GM21717 (cell line): ENCODE measurements at regions not wholly inside any gene's neighbourhood (a gene's known extent, or its start where the extent isn't known, plus 50 kb on each side); places are given as distances from the start of the nearest gene placed in this dataset.

ENCODE experiments used
- ATAC-seq: cut with Tn5 transposase; IDR thresholded peaks from one replicate; pipeline ENCODE4 v1.9.1; 2021; ENCODE audit warnings: mild to moderate bottlenecking, moderate library complexity; ENCODE audit not compliant: unreplicated experiment

DNA sequence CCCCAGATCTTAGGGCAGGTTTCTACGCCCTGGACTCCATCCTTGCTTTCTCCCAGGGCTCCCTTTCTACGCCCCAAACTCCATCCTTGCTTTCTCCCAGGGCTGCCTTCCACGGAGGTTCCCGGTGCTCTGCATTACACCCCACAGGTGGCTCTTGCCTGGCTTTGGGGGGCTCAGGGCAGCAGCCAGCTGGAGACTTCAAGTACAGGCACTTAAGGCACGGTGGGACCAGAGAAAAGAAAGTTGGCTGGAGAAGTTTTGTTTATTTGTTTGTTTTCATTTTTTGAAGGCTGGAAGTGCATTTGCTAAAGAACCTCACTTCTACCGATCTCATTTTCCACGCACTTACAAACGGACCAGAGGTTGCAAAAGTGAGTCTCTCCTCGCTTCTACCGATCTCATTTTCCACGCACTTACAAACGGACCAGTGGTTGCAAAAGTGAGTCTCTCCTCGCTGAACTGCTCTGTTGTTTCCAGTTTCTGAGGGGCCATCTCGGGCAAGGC lies 103.8 kb upstream of the MED13L start:
- ATAC-seq = no peak

DNA sequence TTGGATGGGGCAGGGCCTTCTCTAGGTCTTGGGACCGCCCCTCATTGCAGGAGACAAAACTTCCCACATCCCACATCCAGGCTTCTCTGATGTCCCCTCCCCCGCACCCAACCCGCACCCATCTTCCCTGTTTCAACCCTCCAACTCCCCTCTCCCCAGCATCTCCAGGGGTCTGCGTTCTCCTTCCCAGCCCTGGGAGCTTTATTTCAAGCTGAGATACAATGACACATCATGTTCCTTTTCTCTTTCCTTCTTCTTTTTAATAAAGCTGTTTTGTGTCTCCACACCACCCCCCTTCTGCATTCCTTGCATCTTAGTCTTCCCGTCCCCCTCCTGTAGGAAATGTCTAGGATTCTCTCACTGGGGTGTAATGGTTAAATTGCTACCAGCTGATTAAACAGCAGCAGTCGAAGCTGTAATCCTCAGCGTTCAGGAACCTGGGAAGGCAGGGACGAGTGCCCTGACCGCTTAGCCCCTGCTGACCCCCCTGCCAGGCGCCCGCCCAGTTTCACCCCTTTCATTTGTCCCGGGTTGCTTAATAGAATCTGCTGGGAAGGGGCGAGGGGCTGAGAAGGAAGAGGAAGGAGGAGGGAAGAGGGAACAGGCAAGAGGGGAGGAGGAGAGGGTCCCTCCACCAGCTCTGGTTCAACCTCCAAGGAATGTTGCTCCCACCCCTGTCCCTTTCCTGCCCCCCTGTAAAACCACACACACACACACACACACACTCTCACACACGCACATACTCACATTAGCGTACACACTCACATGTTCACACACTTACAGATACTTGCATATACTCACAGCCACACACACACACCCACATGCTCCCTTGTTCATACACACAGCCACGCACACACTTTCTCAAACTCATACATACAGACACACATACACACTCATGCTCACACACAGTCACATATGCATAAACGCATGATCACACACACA lies 104.5 kb upstream of the MED13L start:
- no peak for ATAC-seq

DNA sequence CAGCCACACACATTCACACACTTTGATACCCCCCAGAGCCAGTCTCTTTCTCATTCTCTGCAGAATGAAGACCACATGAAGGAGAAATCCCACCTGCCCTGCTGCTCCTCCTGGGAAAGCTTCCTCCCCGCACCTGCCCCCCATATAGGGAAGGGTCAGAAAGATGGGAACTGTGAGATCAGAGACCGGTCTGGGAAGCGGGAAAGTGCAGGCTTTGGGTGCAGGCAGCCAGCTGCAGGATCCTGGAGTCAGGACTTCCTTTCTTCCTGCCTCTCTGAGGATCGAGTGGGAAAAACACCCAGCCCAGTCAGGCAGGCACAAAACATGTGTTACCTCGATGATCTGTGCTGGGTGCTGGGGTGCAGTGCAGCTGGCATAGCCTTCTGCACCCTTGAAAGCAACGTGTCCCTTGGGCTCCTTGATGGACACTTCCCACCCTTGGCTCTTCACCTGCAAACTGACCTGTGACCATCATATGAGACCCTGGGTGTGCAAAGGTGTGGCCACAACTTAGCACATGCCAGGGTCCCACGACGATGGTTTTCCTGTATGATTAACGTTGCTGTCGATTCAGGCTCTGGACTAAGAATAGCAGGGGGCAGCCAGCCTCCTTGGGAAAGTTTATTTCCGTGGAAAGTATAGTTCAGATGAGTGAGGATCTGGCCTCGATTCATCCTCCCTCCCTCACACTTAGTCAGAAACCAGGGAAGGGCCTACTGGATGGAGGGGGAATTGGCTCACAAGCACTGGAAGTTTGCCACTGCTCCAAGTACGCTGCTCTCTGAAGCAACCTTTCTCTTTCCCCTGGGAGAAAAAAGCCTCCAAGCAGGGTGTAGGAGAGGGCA lies 105.4 kb upstream of the MED13L start:
- ATAC-seq = no peak

DNA sequence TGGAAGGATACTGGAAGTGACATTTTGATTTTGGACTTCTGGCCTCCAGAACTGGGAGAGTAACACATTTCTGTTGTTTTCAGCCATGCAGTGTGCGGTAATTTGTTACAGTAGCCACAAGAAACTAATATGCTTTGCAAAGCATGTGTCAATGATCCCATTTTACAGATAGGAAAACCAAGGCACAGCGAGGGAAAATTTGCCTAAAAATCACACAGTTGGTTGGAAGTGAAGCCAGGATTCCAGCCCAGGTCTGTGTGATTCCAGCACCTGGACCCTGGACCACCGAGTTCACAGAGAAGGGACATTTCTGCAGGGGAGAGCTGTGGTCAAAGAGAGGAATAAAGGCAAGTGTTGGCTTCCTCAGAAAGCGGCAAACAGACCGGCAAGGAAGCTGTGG lies 106.7 kb upstream of the MED13L start:
- ATAC-seq = no peak

DNA sequence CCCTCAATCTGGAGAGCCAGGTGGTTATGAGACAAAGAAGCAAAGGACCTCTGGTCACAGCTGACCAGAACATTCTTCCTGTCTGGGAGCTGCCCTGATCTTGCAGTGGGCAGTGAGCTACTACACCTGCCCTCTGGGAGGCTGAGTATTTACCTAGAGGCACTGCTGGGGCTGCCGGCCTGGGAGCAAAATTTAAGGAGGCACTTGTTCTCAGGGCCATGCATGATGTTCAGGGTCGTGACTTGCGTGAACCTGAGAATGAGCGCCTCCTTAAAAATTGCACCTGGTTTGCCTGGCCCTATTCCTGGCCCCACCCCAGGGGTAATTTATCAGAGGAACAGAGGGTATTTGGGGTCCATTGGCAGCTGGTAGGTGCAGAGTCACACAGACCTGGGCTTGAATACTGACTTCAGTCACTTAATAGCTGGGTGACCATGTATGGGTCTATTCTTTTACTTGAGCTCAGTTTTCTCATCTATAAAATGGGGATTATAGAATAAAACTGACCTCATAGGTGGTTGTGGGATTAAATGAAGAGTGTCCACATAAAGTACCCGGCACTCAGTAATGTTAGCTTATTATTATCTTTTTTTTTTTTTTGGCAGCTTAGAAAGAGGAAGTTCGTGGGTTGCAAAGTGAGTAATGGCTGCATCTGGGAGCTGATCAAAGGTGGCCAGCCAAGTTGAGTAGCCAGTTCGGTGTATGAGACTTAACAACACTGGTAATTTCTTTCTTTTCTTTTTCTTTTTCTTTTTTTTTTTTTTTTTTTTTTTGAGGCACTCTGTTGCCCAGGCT lies 107.4 kb upstream of the MED13L start:
- no peak for ATAC-seq

DNA sequence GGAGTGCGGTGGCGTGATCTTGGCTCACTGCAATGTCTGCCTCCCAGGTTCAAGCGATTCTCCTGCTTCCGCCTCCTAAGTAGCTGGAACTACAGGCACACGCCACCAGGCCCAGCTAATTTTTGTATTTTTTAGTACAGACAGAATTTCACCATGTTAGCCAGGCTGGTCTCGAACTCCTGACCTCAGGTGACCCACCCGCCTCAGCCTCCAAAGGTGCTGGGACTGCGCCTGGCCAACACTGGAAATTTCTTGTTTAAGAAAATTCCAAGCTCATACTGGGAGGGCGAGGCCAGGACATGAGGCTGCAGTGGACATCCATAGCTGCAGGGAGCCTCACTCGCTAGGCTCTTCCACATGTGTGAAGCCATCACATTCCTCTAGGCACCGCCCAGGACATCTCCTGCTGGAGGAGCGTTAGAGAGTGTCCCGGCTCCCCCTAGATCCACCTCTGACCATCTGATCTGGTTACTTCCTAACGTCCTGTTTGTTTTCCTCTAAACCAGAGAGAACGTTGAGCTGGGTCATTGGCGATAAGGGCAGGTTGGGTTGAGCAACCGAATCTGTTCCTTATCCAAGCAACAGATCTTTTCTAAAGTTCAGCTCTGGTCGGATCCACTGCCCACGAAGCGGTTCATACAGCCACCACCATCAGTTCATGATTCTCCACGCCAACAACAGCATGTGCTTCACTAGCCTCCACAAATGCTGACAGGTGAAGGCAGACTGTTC lies 108.2 kb upstream of the MED13L start:
- ATAC-seq = no peak

DNA sequence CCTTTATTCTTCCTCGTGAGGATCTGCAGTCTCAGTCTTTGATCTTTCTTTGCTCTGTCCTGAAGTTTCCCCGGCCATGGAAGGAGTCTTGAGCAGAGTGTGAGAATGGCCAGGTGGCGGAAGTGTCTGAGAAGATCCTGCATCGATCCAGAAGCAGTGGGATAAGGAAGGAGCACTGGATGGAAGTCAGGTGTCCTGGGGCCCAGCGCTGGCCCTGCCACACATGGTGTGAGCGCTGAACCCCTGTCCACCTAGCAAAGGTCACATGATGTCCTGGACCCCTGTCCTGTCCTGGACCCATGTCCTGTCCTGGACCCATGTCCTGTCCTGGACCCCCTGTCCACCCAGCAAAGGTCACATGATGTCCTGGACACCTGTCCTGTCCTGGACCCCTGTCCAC lies 111.8 kb upstream of the MED13L start:
- ATAC-seq = no peak

DNA sequence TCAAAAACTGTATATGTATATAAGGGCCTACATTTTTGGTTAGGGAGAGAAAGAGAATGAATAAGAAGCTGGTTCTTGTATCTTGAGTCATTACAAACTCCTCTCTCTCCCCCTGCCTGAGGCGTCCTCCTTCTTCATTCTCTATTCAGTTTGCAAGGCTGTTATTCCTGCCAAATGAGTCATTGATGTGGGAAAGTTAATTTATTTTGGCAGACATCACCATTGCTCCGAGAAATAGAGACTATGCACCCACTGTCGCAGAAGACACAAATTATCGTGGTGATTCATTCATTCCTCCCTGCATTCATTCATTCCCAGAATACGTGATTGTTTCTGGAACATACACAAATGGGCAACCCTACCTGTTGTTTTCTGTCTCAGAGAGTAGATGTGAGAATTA lies 112.5 kb upstream of the MED13L start:
- no peak for ATAC-seq

DNA sequence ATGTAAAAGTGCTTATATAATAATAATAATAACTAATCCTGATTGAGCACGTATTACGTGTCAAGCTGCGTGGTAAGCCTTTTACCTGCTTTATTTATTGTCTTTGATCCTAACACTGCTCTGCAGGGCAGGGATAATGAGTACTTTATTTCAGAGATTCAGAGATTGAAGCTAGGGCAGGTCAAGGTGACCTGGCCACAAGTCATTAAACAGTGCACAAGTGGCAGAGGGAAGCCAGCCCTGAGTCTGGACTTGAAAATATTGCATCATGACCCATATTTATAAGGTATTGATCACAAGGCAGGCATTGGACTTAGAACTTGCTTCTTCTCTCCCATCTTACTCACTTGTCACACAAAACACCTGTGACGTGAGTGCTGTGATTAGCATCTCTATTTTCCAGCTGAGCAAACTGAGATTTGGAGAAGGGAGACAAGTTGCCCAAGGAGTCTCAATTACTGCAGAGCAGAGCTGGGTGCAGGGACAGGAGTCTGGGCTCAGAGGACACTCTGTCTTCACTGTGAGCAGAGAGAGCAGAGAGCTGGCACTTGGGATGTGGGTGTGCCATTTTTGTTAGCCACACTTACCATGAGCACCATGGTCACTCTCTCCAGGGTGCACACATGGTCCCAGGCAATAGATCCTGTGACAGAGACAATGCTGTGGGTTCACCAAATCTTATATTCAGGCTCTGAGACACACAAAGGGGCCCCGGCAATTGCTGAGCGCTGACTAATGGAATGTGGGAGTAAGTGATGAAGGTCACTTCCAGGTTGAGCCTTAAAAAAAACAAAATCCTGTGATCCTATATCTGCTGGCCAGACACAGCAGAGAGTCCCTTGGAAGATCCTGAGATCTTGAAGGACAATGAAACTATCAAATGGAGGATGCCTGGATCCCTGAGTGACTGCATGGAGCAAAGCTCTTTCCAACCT lies 113.2 kb upstream of the MED13L start:
- ATAC-seq = no peak

DNA sequence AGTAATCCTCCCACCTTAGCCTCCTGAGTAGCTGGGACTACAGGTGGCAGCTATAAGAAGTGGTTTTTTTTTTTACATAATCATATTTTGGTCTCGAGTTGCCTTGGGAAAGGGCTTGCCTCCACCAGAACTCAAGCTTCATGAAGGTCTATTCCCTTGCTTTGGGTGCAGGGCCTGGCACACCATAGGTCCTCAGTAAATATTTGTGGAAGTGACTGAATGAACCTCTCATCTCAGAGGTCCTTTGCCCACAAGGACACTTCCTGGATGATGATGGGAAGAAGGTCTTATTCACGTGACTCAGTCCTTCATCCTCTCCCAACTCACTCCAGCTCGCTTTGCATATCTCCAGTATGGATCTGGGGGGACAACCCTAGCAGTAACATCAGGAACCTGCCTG lies 114.0 kb upstream of the MED13L start:
- no peak for ATAC-seq

DNA sequence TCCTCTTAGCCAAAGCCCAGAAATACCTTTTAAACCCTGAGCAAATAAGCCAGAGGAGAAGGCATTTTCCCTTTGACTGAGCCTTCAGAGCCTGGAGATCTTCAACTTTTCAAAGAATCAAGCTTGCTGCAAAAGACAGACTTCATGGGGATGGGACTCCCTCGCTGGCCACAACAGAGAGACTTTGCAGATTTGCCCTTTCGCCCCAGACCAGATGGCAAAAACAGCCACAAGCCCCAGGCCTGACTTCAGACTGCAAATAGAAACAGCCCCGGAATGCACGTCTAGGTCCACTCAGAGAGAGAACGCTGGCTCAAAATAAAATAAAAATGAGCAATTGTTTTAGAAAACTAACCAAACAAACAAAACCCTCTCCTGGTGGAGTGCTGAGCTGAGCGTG lies 114.6 kb upstream of the MED13L start:
- no peak for ATAC-seq

DNA sequence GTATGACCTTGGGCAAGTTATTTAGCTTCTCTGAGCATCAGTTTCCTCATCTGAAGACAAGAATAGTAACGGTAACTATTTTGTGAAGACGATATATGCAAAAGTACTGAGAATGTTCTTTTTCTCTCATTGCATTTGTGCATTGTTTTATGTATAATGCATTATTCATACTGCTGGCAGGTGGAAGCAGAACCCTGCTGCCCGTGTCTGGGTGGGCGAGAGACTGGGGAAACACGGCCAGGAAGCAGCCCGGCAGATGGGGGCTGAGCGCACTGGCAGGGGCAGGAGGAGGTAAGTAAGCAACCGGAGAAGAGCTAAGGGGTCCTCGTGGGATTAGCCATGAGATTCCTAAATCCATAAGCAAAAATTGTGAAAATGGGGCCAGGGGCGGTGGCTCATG lies 115.8 kb upstream of the MED13L start:
- ATAC-seq = no peak

DNA sequence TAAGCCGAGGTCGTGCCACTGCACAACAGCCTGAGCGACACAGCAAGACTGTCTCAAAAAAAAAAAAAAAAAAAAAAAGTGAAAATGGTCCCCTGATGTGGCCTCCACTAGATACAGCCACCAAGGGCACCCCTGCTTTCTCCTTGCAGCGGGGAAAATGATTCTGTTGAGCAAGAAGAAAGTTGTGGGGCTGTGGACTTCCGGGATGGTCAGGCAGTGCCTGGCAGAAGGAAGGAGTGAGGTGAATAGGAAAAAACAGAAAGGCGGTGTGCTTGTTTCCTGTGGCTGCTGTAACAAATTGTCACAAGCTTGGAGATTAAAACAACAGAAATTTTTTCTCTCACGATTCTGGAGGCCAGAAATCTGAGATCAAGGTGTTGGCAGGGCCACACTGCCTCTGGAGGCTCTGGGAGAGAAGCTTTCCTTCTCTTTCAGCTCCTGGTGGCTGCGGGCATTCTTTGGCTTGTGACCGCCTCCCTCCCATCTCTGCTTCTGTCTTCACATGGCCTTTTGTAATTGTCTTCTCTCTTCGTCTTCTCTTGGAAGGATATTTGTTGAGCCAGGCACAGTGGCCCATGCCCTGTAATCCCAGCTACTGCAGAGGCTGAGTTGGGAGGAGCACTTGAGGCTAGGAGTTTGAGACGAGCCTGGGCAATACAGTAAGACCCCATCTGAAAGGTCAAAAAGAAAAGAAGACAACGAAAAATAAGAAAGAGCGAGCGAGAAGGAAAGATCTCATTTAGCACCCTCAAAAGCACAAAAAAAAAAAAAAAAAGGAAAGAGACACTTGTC lies 116.6 kb upstream of the MED13L start:
- ATAC-seq = no peak

DNA sequence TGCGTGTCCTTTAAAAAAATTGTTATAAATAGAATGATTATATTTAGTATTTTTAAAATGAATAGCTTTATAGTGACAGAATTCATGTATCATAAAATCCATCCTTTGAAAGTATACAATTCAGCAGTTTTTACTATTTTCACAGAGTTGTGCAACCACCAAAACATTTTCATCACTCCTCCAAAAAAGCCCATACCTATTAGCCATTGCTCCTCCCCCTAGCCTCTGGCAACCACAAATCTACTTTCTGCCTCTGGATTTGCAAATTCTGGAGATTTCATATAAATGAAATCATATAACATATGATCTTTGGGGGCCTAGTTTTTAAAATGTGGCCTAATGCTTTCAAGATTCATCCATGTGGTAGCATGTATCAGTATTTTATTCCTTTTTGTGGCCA lies 117.9 kb upstream of the MED13L start:
- ATAC-seq = no peak

DNA sequence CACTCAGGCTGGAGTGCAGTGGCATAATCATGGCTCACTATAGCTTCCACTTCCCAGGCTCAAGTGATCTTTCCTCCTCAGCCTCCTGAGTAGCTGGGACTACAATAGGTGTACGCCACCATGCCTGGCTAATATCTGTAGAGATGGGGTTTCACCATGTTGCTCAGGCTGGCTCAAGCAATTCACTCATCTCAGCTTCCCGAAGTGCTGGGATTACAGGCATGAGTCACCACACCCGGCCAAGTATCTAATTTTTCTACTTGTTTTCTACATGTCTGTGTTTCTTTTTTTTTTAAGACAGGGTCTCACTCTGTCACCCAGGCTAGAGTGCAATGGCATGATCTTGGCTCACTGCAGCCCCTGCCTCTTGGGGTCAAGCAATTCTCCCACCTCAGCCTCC lies 119.7 kb upstream of the MED13L start:
- no peak for ATAC-seq

DNA sequence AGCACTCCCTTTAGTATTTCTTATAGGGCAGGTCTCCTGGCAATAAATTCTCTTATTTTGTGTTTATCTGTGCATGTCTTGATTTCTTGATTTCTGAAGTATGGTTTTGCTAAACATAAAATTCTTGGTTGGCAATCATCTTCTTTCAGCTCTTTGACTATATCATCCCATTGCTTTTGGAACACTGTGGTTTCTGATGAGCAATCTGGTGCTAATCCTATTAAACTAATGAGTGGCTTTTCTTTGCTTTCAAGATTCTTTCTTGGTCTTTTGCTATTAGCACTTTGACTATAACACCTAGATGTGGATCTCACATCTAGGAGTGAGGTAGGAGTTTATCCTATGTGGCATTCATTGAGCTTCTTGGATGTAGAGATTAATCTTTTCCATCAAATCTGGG lies 120.7 kb upstream of the MED13L start:
- ATAC-seq = no peak

DNA sequence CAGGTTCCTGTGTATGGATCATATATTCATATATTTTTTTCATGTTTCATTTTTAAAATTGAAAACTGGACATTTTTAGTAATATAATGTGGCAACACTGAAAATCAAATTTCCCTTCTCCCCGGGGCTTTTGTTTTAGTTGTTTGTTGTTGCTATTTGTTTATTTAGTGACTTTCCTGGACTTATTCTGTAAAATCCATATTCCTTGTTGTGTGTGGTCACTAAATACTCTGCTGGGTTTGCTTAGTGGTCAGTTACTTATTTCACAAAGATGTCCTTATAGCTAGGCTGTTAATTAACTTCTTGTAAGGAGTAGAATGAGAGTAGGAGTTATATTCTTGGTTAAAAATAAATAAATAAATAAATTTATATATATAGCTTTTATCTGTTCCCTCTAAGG lies 121.6 kb upstream of the MED13L start:
- no peak for ATAC-seq

DNA sequence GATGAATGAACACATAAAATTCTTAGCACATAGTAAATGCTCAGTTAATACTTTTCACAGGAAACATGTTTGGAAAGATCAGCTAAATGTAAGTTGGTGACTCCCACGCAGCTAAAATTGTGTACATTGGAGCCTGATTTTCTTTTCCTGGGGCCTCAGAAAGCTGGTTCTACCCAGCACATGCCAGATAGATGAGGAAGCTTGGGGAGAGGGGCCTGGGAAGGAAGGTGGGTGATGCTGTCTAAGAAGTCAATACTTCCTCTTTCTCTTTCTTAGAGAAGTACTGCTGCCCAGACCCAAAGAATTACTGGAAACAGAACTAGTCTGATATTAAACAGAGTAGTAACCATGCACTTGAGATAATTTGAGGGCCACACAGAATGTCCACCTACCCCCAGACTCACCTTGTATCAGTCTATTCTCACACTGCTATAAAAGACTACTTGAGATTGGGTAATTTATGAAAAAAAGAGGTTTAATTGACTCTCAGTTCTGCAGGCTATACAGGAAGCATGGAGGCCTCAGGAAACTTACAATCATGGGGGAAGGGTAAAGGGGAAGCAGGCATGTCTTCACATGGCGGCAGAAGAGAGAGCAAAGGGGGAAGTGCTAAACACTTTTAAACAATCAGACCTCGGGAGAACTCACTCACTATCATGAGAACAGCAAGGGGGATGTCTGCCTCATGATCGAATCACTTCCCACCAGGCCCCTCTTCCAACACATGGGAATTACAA lies 123.3 kb upstream of the MED13L start:
- ATAC-seq = no peak
